Suprapubic skin (tissue), 4 donors: ENCODE measurements at regions not wholly inside any gene's neighbourhood (a gene's known extent, or its start where the extent isn't known, plus 50 kb on each side); places are given as distances from the start of the nearest gene placed in this dataset.

Source experiments
- CTCF ChIP-seq, 2 donors: fragments of 200-600 bp in 1 of 2; fragments of 450-650 bp in 1 of 2; sonication (generic) in 1 of 2; IDR thresholded peaks; one replicate each; pipeline ENCODE4 v1.5.1; 2016 to 2019; ENCODE audit warnings: antibody characterized with exemption in 2 of 2, mild to moderate bottlenecking in 1 of 2, moderate library complexity in 1 of 2
- EP300 ChIP-seq: sonication (generic); formaldehyde crosslinking; IDR thresholded peaks from one replicate; pipeline ENCODE4 v1.6.1; 2017; ENCODE audit warnings: antibody characterized with exemption
- POLR2A ChIP-seq, 2 donors: fragments of 450-650 bp; IDR thresholded peaks; one replicate each; pipeline ENCODE4 v1.6.1; 2017; ENCODE audit warnings: antibody characterized with exemption in 2 of 2, mild to moderate bottlenecking in 2 of 2, moderate library complexity in 2 of 2
- POLR2AphosphoS5 ChIP-seq, 3 donors: sonication (generic); formaldehyde crosslinking; IDR thresholded peaks; one replicate each; pipeline ENCODE4 v1.6.1; 2017; ENCODE audit warnings: antibody characterized with exemption in 3 of 3

DNA sequence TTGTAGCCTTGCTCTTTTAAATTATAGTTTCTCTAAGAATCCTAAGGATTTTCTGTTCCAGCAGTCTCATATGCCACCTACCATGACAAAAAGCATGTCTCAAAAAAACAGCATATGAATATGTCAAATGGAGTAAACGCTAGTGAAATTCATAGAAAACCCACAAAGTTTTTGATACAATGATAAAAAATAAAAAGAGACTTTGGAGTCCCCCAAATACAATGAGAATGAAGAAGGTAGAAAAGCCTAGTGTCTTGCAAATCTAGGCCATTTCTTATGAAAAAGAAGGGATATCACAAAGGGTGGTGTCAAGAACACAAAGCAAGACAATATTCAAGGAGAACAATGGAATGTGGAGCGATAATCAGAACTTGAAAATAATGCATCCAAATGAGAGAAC, 668.5 kb downstream of the PLOD2 start:
- no peak for TF ChIP-seq CTCF (IDR thresholded peaks at IDR 0.05)
- TF ChIP-seq POLR2A (IDR thresholded peaks at IDR 0.05), result no peak
- TF ChIP-seq EP300, result no peak
- TF ChIP-seq POLR2AphosphoS5 (IDR thresholded peaks at IDR 0.05), result no peak
